ENCODE measurements at regions not wholly inside any gene's neighbourhood (a gene's known extent, or its start where the extent isn't known, plus 50 kb on each side); places are given as distances from the start of the nearest gene placed in this dataset.
"Not testable (repeated sequence)": the region's sequence is repeated elsewhere in the genome, so short reads cannot be mapped to it uniquely, and the experiment has no call there.

GRCh38 chr9:129550199-129550839, 70.6 kb downstream of the C9orf50 start:
- Histone ChIP-seq H3K27ac (peak overlapping the region; percentile 78 to 86), H3K4me3 (peak overlapping the region; percentile 74)
- TF ChIP-seq CTCF (IDR thresholded peaks at IDR 0.05), result no peak
- peak; percentile 90 for DNase-seq (ENCODE audit: low spot score)

- peak overlapping the region; percentile 74 for H3K4me3 ChIP-seq
- H3K27ac ChIP-seq, result peak overlapping the region; percentile 78 to 86
- TF ChIP-seq CTCF (IDR thresholded peaks at IDR 0.05), result no peak
- peak; percentile 73 for DNase-seq (ENCODE audit: low spot score)
These were observed 71.2 kb downstream of the C9orf50 start for GRCh38 chr9:129549684-129550083.

- peak overlapping the region; percentile 78 to 86 for H3K27ac ChIP-seq
- H3K4me3 ChIP-seq, result peak overlapping the region; percentile 74
- no peak for TF ChIP-seq CTCF (IDR thresholded peaks at IDR 0.05)
- DNase-seq (ENCODE audit: low spot score), result peak; percentile 72
These were observed 71.8 kb downstream of the C9orf50 start for GRCh38 chr9:129549139-129549538.

GRCh38 chr9:129548571-129549135, 72.2 kb downstream of the C9orf50 start:
- no peak for TF ChIP-seq CTCF (IDR thresholded peaks at IDR 0.05)
- Histone ChIP-seq H3K27ac (peak overlapping the region; percentile 78 to 86), H3K4me3 (no peak overlapping the region)
- DNase-seq (ENCODE audit: low spot score), result peak; percentile 85

GRCh38 chr9:129547869-129548570, 72.9 kb downstream of the C9orf50 start:
- Histone ChIP-seq H3K27ac (peak overlapping the region; percentile 78 to 86), H3K4me3 (no peak overlapping the region)
- DNase-seq (ENCODE audit: low spot score), result no peak
- no peak for TF ChIP-seq CTCF (IDR thresholded peaks at IDR 0.05)

- DNase-seq (ENCODE audit: low spot score), result no peak
- TF ChIP-seq CTCF (IDR thresholded peaks at IDR 0.05), result no peak
- Histone ChIP-seq H3K27ac (no peak overlapping the region), H3K4me3 (no peak overlapping the region)
These were observed 73.8 kb downstream of the C9orf50 start for GRCh38 chr9:129547063-129547462.

GRCh38 chr9:129545876-129546275, 75.0 kb downstream of the C9orf50 start:
- DNase-seq (ENCODE audit: low spot score); H3K4me3 ChIP-seq; H3K27ac ChIP-seq: not testable (repeated sequence)

Data from coronary artery (tissue), 2 donors.